ENCODE measurements at regions not wholly inside any gene's neighbourhood (a gene's known extent, or its start where the extent isn't known, plus 50 kb on each side); places are given as distances from the start of the nearest gene placed in this dataset.

- TF ChIP-seq CTCF (IDR thresholded peaks at IDR 0.05; ENCODE audit: low read depth, low read length) = no peak
- H3K4me3 ChIP-seq (replicated peaks in 1 of 2; ENCODE audit: low read depth in 2 of 2, low read length in 2 of 2) = no peak overlapping the region
- peak in 1 of 2 donors; percentile 28 for DNase-seq (ENCODE audit: low read depth in 2 of 2)
Observed at GRCh38 chr6:6816716-6817115, 228.2 kb downstream of the LY86 start.

GRCh38 chr6:6818078-6818639 is 229.6 kb downstream of the LY86 start:
- no peak overlapping the region for H3K4me3 ChIP-seq (replicated peaks in 1 of 2; ENCODE audit: low read depth in 2 of 2, low read length in 2 of 2)
- TF ChIP-seq CTCF (IDR thresholded peaks at IDR 0.05; ENCODE audit: low read depth, low read length) = no peak
- DNase-seq (ENCODE audit: low read depth in 2 of 2) = no peak

- no peak for DNase-seq (ENCODE audit: low read depth in 2 of 2)
- no peak for TF ChIP-seq CTCF (IDR thresholded peaks at IDR 0.05; ENCODE audit: low read depth, low read length)
- no peak overlapping the region for H3K4me3 ChIP-seq (replicated peaks in 1 of 2; ENCODE audit: low read depth in 2 of 2, low read length in 2 of 2)
Observed at GRCh38 chr6:6820641-6821238, 232.2 kb downstream of the LY86 start.

- no peak for TF ChIP-seq CTCF (IDR thresholded peaks at IDR 0.05; ENCODE audit: low read depth, low read length)
- no peak overlapping the region for H3K4me3 ChIP-seq (replicated peaks in 1 of 2; ENCODE audit: low read depth in 2 of 2, low read length in 2 of 2)
- DNase-seq (ENCODE audit: low read depth in 2 of 2) = no peak
Observed at GRCh38 chr6:6821639-6822261, 233.2 kb downstream of the LY86 start.

- H3K4me3 ChIP-seq (replicated peaks in 1 of 2; ENCODE audit: low read depth in 2 of 2, low read length in 2 of 2) = no peak overlapping the region
- no peak for TF ChIP-seq CTCF (IDR thresholded peaks at IDR 0.05; ENCODE audit: low read depth, low read length)
- no peak for DNase-seq (ENCODE audit: low read depth in 2 of 2)
Observed at GRCh38 chr6:6823030-6823429, 234.5 kb downstream of the LY86 start.

GRCh38 chr6:6823568-6824224 is 235.2 kb downstream of the LY86 start:
- DNase-seq (ENCODE audit: low read depth in 2 of 2) = no peak
- H3K4me3 ChIP-seq (replicated peaks in 1 of 2; ENCODE audit: low read depth in 2 of 2, low read length in 2 of 2) = no peak overlapping the region
- no peak for TF ChIP-seq CTCF (IDR thresholded peaks at IDR 0.05; ENCODE audit: low read depth, low read length)
